HG03469 (cell line): ENCODE measurements at regions not wholly inside any gene's neighbourhood (a gene's known extent, or its start where the extent isn't known, plus 50 kb on each side); places are given as distances from the start of the nearest gene placed in this dataset.

Source experiments
- ATAC-seq: cut with Tn5 transposase; IDR thresholded peaks from one replicate; pipeline ENCODE4 v1.9.1; 2021; ENCODE audit warnings: mild to moderate bottlenecking, moderate library complexity, moderate number of reproducible peaks; ENCODE audit not compliant: unreplicated experiment

- no peak for ATAC-seq
Measured at GRCh38 chr15:31801152-31801551, 229.2 kb upstream of the CHRNA7 start.

- no peak for ATAC-seq
Measured at GRCh38 chr15:31802761-31803160, 227.6 kb upstream of the CHRNA7 start.

GRCh38 chr15:31803388-31803884, 226.9 kb upstream of the CHRNA7 start:
- no peak for ATAC-seq

- no peak for ATAC-seq
Measured at GRCh38 chr15:31805090-31805662, 225.1 kb upstream of the CHRNA7 start.

- no peak for ATAC-seq
Measured at GRCh38 chr15:31806106-31806505, 224.2 kb upstream of the CHRNA7 start.

GRCh38 chr15:31811641-31812040, 218.7 kb upstream of the CHRNA7 start:
- no peak for ATAC-seq

GRCh38 chr15:31814082-31814481, 216.2 kb upstream of the CHRNA7 start:
- no peak for ATAC-seq

GRCh38 chr15:31815411-31816155, 214.7 kb upstream of the CHRNA7 start:
- ATAC-seq: no peak

GRCh38 chr15:31822463-31822862, 207.9 kb upstream of the CHRNA7 start:
- ATAC-seq: no peak

- ATAC-seq: no peak
Measured at GRCh38 chr15:31824024-31824423, 206.3 kb upstream of the CHRNA7 start.

- ATAC-seq: no peak
Measured at GRCh38 chr15:31828594-31828993, 201.7 kb upstream of the CHRNA7 start.

GRCh38 chr15:31830591-31830990, 199.7 kb upstream of the CHRNA7 start:
- no peak for ATAC-seq

- no peak for ATAC-seq
Measured at GRCh38 chr15:31831596-31831995, 198.7 kb upstream of the CHRNA7 start.

GRCh38 chr15:31834654-31835053, 195.7 kb upstream of the CHRNA7 start:
- no peak for ATAC-seq

GRCh38 chr15:31839388-31839787, 190.9 kb upstream of the CHRNA7 start:
- no peak for ATAC-seq

- ATAC-seq: no peak
Measured at GRCh38 chr15:31840849-31841476, 189.4 kb upstream of the CHRNA7 start.

- no peak for ATAC-seq
Measured at GRCh38 chr15:31842532-31843195, 187.7 kb upstream of the CHRNA7 start.

GRCh38 chr15:31843426-31844055, 186.8 kb upstream of the CHRNA7 start:
- ATAC-seq: no peak

- no peak for ATAC-seq
Measured at GRCh38 chr15:31845791-31846190, 184.5 kb upstream of the CHRNA7 start.

- ATAC-seq: no peak
Measured at GRCh38 chr15:31847961-31848360, 182.4 kb upstream of the CHRNA7 start.

GRCh38 chr15:31848621-31849020, 181.7 kb upstream of the CHRNA7 start:
- ATAC-seq: no peak
